ENCODE measurements at regions not wholly inside any gene's neighbourhood (a gene's known extent, or its start where the extent isn't known, plus 50 kb on each side); places are given as distances from the start of the nearest gene placed in this dataset.

DNA sequence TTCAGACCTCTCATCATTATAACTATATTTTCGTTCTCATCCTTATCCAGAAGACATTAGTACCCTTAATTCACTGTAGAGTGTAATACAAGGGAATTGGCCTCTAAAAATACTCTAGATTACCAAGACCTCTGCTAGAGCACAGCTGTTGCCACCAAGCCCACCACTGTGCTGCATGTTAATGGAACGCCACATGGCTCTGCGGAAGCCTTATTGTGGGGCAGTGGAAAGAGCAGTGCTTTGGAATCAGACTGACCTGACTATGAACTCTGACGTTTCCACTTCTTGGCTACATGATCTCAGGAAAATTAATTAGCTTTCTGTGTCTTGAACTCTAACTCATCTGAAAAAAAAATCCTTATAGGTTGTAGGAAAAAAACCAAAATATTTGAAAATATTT lies 222.1 kb downstream of the LMX1A start:
- CTCF ChIA-PET = no interaction called here
- dilution Hi-C loops (cut with HindIII; ENCODE audit: low sequenced_read_pairs, unreplicated experiment) = no loop called here
- Histone ChIP-seq H3K79me1 (ENCODE audit: low read depth in 1 of 2, low read length in 2 of 2) (no peaks in the 10 kb centered on the region), H2BK120ac (ENCODE audit: low read depth, low read length) (no peak overlapping the region), H3K27me3 (ENCODE audit: control insufficient read depth, insufficient read depth, low read length) (no peaks in the 10 kb centered on the region), H3K4me2 (ENCODE audit: low read depth, low read length) (no peak overlapping the region), H3K9me1 (ENCODE audit: insufficient read depth, low read length) (no peaks in the 10 kb centered on the region), H3K4me3 (ENCODE audit: insufficient read depth, low read depth, low read length) (no peak overlapping the region), H2AFZ (replicated peaks; ENCODE audit: low read length, poor library complexity) (no peak overlapping the region), H3K27ac (ENCODE audit: insufficient read depth, low read length) (no peak overlapping the region), H4K91ac (ENCODE audit: insufficient read depth, low read depth, low read length) (no peak overlapping the region), H3K18ac (ENCODE audit: low read depth, low read length) (no peak overlapping the region), H3K14ac (replicated peaks; ENCODE audit: low read depth, low read length) (no peak overlapping the region), H3K4me1 (ENCODE audit: control insufficient read depth, insufficient read depth, low read length) (no peaks in the 10 kb centered on the region), H2AK5ac (ENCODE audit: low read depth, low read length) (no peak overlapping the region), H3K9ac (ENCODE audit: low read depth, low read length) (no peak overlapping the region), H3K4ac (ENCODE audit: low read depth, low read length) (no peak overlapping the region), H3K9me3 (ENCODE audit: control insufficient read depth, insufficient read depth, low read length) (no peaks in the 10 kb centered on the region), H3K36me3 (ENCODE audit: control insufficient read depth, insufficient read depth, low read length) (no peaks in the 10 kb centered on the region), H4K20me1 (ENCODE audit: insufficient read depth, low read length) (no peaks in the 10 kb centered on the region), H3K56ac (ENCODE audit: extremely low read depth, insufficient read depth, low read length) (no peak overlapping the region), H3K23ac (ENCODE audit: low read depth, low read length) (no peak overlapping the region), H2AK9ac (replicated peaks; ENCODE audit: low read depth, low read length, poor library complexity) (no peak overlapping the region), H2BK20ac (ENCODE audit: low read depth, low read length) (no peak overlapping the region), H2BK15ac (ENCODE audit: low read depth, low read length) (no peak overlapping the region), H4K8ac (ENCODE audit: low read depth in 2 of 2, low read length in 2 of 2) (no peak overlapping the region), H4K5ac (ENCODE audit: low read depth, low read length) (no peak overlapping the region), H2BK5ac (ENCODE audit: low read depth, low read length, poor library complexity, severe bottlenecking) (no peak overlapping the region)
- intact Hi-C loops (cut with micrococcal nuclease) = no loop called here
- WGBS, 2 experiments (ENCODE audit: extremely low coverage in 2 of 2, insufficient read length in 1 of 2) = no CpG with 5 or more reads among the region's 4 CpGs
- in situ Hi-C loops (cut with MboI; ENCODE audit: low sequenced_read_pairs) = loop anchor here (25.0 kb wide), 1 partner anchor 453 kb away; no protein-coding TSS in a partner anchor
- DNase-seq (no peak), ATAC-seq (ENCODE audit: low read depth) (no peak)
- POLR2A ChIA-PET (ENCODE audit: unreplicated experiment) = no interaction called here
- TF ChIP-seq, protein P1, sequence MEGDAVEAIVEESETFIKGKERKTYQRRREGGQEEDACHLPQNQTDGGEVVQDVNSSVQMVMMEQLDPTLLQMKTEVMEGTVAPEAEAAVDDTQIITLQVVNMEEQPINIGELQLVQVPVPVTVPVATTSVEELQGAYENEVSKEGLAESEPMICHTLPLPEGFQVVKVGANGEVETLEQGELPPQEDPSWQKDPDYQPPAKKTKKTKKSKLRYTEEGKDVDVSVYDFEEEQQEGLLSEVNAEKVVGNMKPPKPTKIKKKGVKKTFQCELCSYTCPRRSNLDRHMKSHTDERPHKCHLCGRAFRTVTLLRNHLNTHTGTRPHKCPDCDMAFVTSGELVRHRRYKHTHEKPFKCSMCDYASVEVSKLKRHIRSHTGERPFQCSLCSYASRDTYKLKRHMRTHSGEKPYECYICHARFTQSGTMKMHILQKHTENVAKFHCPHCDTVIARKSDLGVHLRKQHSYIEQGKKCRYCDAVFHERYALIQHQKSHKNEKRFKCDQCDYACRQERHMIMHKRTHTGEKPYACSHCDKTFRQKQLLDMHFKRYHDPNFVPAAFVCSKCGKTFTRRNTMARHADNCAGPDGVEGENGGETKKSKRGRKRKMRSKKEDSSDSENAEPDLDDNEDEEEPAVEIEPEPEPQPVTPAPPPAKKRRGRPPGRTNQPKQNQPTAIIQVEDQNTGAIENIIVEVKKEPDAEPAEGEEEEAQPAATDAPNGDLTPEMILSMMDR (conservative IDR thresholded peaks at IDR 0.05; ENCODE audit: low read depth, low read length) = no peak
- TF ChIP-seq RCOR1 (IDR thresholded peaks at IDR 0.05; ENCODE audit: insufficient replicate concordance, low read length) (no peak), RFX5 (IDR thresholded peaks at IDR 0.05; ENCODE audit: low read depth, low read length) (no peak), USF2 (IDR thresholded peaks at IDR 0.05; ENCODE audit: low read depth, low read length) (no peak), NFE2L2 (IDR thresholded peaks at IDR 0.05; ENCODE audit: low read depth, low read length) (no peak), FOS (IDR thresholded peaks at IDR 0.05; ENCODE audit: low read depth, low read length) (no peak), CHD1 (IDR thresholded peaks at IDR 0.05; ENCODE audit: low read depth, low read length) (no peak), SMC3 (IDR thresholded peaks at IDR 0.05; ENCODE audit: low read depth, low read length) (no peak), MXI1 (IDR thresholded peaks at IDR 0.05; ENCODE audit: borderline replicate concordance, low read depth, low read length) (no peak), ELK1 (IDR thresholded peaks at IDR 0.05; ENCODE audit: borderline replicate concordance, low read depth, low read length) (no peak)
- no TSS peak for BruUV-seq (replicated peaks)

All from IMR-90 (cell line).